ENCODE measurements at regions not wholly inside any gene's neighbourhood (a gene's known extent, or its start where the extent isn't known, plus 50 kb on each side); places are given as distances from the start of the nearest gene placed in this dataset.

GRCh38 chr1:218942431-218942830 lies 231.2 kb upstream of the LYPLAL1 start:
- no peaks in the 10 kb centered on the region for H3K4me1 ChIP-seq (ENCODE audit: control insufficient read depth, insufficient read depth, low read depth, low read length)
- no peak overlapping the region for H3K18ac ChIP-seq (ENCODE audit: low read depth in 1 of 2, low read length in 2 of 2)
- H4K91ac ChIP-seq (ENCODE audit: low read length), result no peak overlapping the region
- no peak for DNase-seq
- H3K9me3 ChIP-seq (ENCODE audit: control insufficient read depth, low read length), result peaks cover 4% of the 10 kb centered on the region
- peak overlapping the region; percentile 55 for H3K9ac ChIP-seq (ENCODE audit: low read length)
- H3K27ac ChIP-seq (ENCODE audit: low read length, poor library complexity, severe bottlenecking), result no peak overlapping the region
- H3K23ac ChIP-seq (ENCODE audit: low read length in 2 of 2), result no peak overlapping the region
- H2AK5ac ChIP-seq (ENCODE audit: low read length, severe bottlenecking), result no peak overlapping the region
- H3K27me3 ChIP-seq (ENCODE audit: control insufficient read depth in 1 of 2, insufficient read depth in 1 of 2, low read length in 2 of 2), result no peaks in the 10 kb centered on the region
- H2BK12ac ChIP-seq (ENCODE audit: low read length in 2 of 2), result no peak overlapping the region
- no peak overlapping the region for H2BK15ac ChIP-seq (ENCODE audit: low read depth, poor library complexity, severe bottlenecking)
- H4K8ac ChIP-seq (ENCODE audit: low read length), result no peak overlapping the region
- H3K14ac ChIP-seq (ENCODE audit: low read length in 2 of 2), result no peak overlapping the region
- H3K4ac ChIP-seq (ENCODE audit: low read depth in 1 of 2, low read length in 2 of 2), result no peak overlapping the region
- no peak overlapping the region for H3K4me2 ChIP-seq (ENCODE audit: low read length, poor library complexity, severe bottlenecking)
- H2BK120ac ChIP-seq (ENCODE audit: low read depth, low read length), result no peak overlapping the region
- no peak overlapping the region for H2AFZ ChIP-seq (ENCODE audit: low read depth, low read length)
- H2BK5ac ChIP-seq (ENCODE audit: low read depth, low read length, poor library complexity, severe bottlenecking), result no peak overlapping the region
- H3K36me3 ChIP-seq (ENCODE audit: control insufficient read depth in 1 of 2, insufficient read depth in 2 of 2, low read depth in 1 of 2, low read length in 2 of 2), result no peaks in the 10 kb centered on the region
- H3K4me3 ChIP-seq (ENCODE audit: insufficient read depth in 1 of 2, low read depth in 1 of 2, low read length in 2 of 2), result peak overlapping the region in 1 of 2 experiments; percentile 42
- H3K79me1 ChIP-seq (replicated peaks; ENCODE audit: low read length, poor library complexity, severe bottlenecking), result no peaks in the 10 kb centered on the region
- WGBS, result 76% methylated on average over 5 of the region's 5 CpGs

GRCh38 chr1:218943371-218943770 lies 230.3 kb upstream of the LYPLAL1 start:
- Histone ChIP-seq H3K27ac (ENCODE audit: low read length, poor library complexity, severe bottlenecking) (no peak overlapping the region), H2BK120ac (ENCODE audit: low read depth, low read length) (no peak overlapping the region), H3K9me3 (ENCODE audit: control insufficient read depth, low read length) (peaks cover 4% of the 10 kb centered on the region), H4K8ac (ENCODE audit: low read length) (no peak overlapping the region), H3K4me3 (ENCODE audit: insufficient read depth in 1 of 2, low read depth in 1 of 2, low read length in 2 of 2) (no peak overlapping the region), H2AFZ (ENCODE audit: low read depth, low read length) (no peak overlapping the region), H3K9ac (ENCODE audit: low read length) (peak overlapping the region; percentile 55), H3K4me1 (ENCODE audit: control insufficient read depth, insufficient read depth, low read depth, low read length) (no peaks in the 10 kb centered on the region), H3K18ac (ENCODE audit: low read depth in 1 of 2, low read length in 2 of 2) (no peak overlapping the region), H2AK5ac (ENCODE audit: low read length, severe bottlenecking) (no peak overlapping the region), H3K79me1 (replicated peaks; ENCODE audit: low read length, poor library complexity, severe bottlenecking) (no peaks in the 10 kb centered on the region), H3K14ac (ENCODE audit: low read length in 2 of 2) (no peak overlapping the region), H4K91ac (ENCODE audit: low read length) (no peak overlapping the region), H3K23ac (ENCODE audit: low read length in 2 of 2) (no peak overlapping the region), H3K4ac (ENCODE audit: low read depth in 1 of 2, low read length in 2 of 2) (no peak overlapping the region), H3K27me3 (ENCODE audit: control insufficient read depth in 1 of 2, insufficient read depth in 1 of 2, low read length in 2 of 2) (no peaks in the 10 kb centered on the region), H2BK15ac (ENCODE audit: low read depth, poor library complexity, severe bottlenecking) (no peak overlapping the region), H2BK5ac (ENCODE audit: low read depth, low read length, poor library complexity, severe bottlenecking) (no peak overlapping the region), H3K36me3 (ENCODE audit: control insufficient read depth in 1 of 2, insufficient read depth in 2 of 2, low read depth in 1 of 2, low read length in 2 of 2) (no peaks in the 10 kb centered on the region), H2BK12ac (ENCODE audit: low read length in 2 of 2) (no peak overlapping the region), H3K4me2 (ENCODE audit: low read length, poor library complexity, severe bottlenecking) (no peak overlapping the region)
- 87% methylated on average over 2 of the region's 2 CpGs for WGBS
- no peak for DNase-seq

GRCh38 chr1:218945050-218945449 lies 228.6 kb upstream of the LYPLAL1 start:
- no peak overlapping the region for H2AFZ ChIP-seq (ENCODE audit: low read depth, low read length)
- no peak overlapping the region for H2BK5ac ChIP-seq (ENCODE audit: low read depth, low read length, poor library complexity, severe bottlenecking)
- WGBS, result no CpG with 5 or more reads among the region's 1 CpG
- no peak for DNase-seq
- H2BK15ac ChIP-seq (ENCODE audit: low read depth, poor library complexity, severe bottlenecking), result no peak overlapping the region
- no peak overlapping the region for H3K27ac ChIP-seq (ENCODE audit: low read length, poor library complexity, severe bottlenecking)
- H2BK12ac ChIP-seq (ENCODE audit: low read length in 2 of 2), result no peak overlapping the region
- H3K4me1 ChIP-seq (ENCODE audit: control insufficient read depth, insufficient read depth, low read depth, low read length), result no peaks in the 10 kb centered on the region
- no peak overlapping the region for H3K9ac ChIP-seq (ENCODE audit: low read length)
- no peak overlapping the region for H2AK5ac ChIP-seq (ENCODE audit: low read length, severe bottlenecking)
- no peak overlapping the region for H4K8ac ChIP-seq (ENCODE audit: low read length)
- no peak overlapping the region for H2BK120ac ChIP-seq (ENCODE audit: low read depth, low read length)
- no peaks in the 10 kb centered on the region for H3K79me1 ChIP-seq (replicated peaks; ENCODE audit: low read length, poor library complexity, severe bottlenecking)
- H3K36me3 ChIP-seq (ENCODE audit: control insufficient read depth in 1 of 2, insufficient read depth in 2 of 2, low read depth in 1 of 2, low read length in 2 of 2), result no peaks in the 10 kb centered on the region
- H4K91ac ChIP-seq (ENCODE audit: low read length), result no peak overlapping the region
- H3K4ac ChIP-seq (ENCODE audit: low read depth in 1 of 2, low read length in 2 of 2), result no peak overlapping the region
- no peak overlapping the region for H3K23ac ChIP-seq (ENCODE audit: low read length in 2 of 2)
- no peak overlapping the region for H3K4me3 ChIP-seq (ENCODE audit: insufficient read depth in 1 of 2, low read depth in 1 of 2, low read length in 2 of 2)
- H3K4me2 ChIP-seq (ENCODE audit: low read length, poor library complexity, severe bottlenecking), result no peak overlapping the region
- peaks cover 4% of the 10 kb centered on the region for H3K9me3 ChIP-seq (ENCODE audit: control insufficient read depth, low read length)
- H3K14ac ChIP-seq (ENCODE audit: low read length in 2 of 2), result peak overlapping the region in 1 of 2 experiments; percentile 65
- H3K27me3 ChIP-seq (ENCODE audit: control insufficient read depth in 1 of 2, insufficient read depth in 1 of 2, low read length in 2 of 2), result no peaks in the 10 kb centered on the region
- no peak overlapping the region for H3K18ac ChIP-seq (ENCODE audit: low read depth in 1 of 2, low read length in 2 of 2)

GRCh38 chr1:218946147-218946546 lies 227.5 kb upstream of the LYPLAL1 start:
- H3K9ac ChIP-seq (ENCODE audit: low read length), result no peak overlapping the region
- no peak overlapping the region for H3K4me2 ChIP-seq (ENCODE audit: low read length, poor library complexity, severe bottlenecking)
- DNase-seq, result no peak
- WGBS, result 74% methylated on average over 2 of the region's 2 CpGs
- no peaks in the 10 kb centered on the region for H3K36me3 ChIP-seq (ENCODE audit: control insufficient read depth in 1 of 2, insufficient read depth in 2 of 2, low read depth in 1 of 2, low read length in 2 of 2)
- H2AK5ac ChIP-seq (ENCODE audit: low read length, severe bottlenecking), result no peak overlapping the region
- H2BK5ac ChIP-seq (ENCODE audit: low read depth, low read length, poor library complexity, severe bottlenecking), result no peak overlapping the region
- H4K91ac ChIP-seq (ENCODE audit: low read length), result no peak overlapping the region
- no peak overlapping the region for H3K14ac ChIP-seq (ENCODE audit: low read length in 2 of 2)
- H3K9me3 ChIP-seq (ENCODE audit: control insufficient read depth, low read length), result no peaks in the 10 kb centered on the region
- H3K23ac ChIP-seq (ENCODE audit: low read length in 2 of 2), result no peak overlapping the region
- H2BK120ac ChIP-seq (ENCODE audit: low read depth, low read length), result no peak overlapping the region
- H4K8ac ChIP-seq (ENCODE audit: low read length), result no peak overlapping the region
- H2BK15ac ChIP-seq (ENCODE audit: low read depth, poor library complexity, severe bottlenecking), result no peak overlapping the region
- H3K18ac ChIP-seq (ENCODE audit: low read depth in 1 of 2, low read length in 2 of 2), result no peak overlapping the region
- no peak overlapping the region for H3K4me3 ChIP-seq (ENCODE audit: insufficient read depth in 1 of 2, low read depth in 1 of 2, low read length in 2 of 2)
- no peaks in the 10 kb centered on the region for H3K79me1 ChIP-seq (replicated peaks; ENCODE audit: low read length, poor library complexity, severe bottlenecking)
- no peak overlapping the region for H2BK12ac ChIP-seq (ENCODE audit: low read length in 2 of 2)
- H2AFZ ChIP-seq (ENCODE audit: low read depth, low read length), result no peak overlapping the region
- H3K4ac ChIP-seq (ENCODE audit: low read depth in 1 of 2, low read length in 2 of 2), result no peak overlapping the region
- H3K4me1 ChIP-seq (ENCODE audit: control insufficient read depth, insufficient read depth, low read depth, low read length), result no peaks in the 10 kb centered on the region
- H3K27ac ChIP-seq (ENCODE audit: low read length, poor library complexity, severe bottlenecking), result no peak overlapping the region
- H3K27me3 ChIP-seq (ENCODE audit: control insufficient read depth in 1 of 2, insufficient read depth in 1 of 2, low read length in 2 of 2), result no peaks in the 10 kb centered on the region

Measured in mesenchymal stem cell (in vitro differentiated cells and primary cell).